HepG2 (cell line): ENCODE measurements at regions not wholly inside any gene's neighbourhood (a gene's known extent, or its start where the extent isn't known, plus 50 kb on each side); places are given as distances from the start of the nearest gene placed in this dataset.

Source experiments
- GPN1 ChIP-seq: sonication (generic); formaldehyde crosslinking; IDR thresholded peaks from 2 replicates; pipeline ENCODE4 v1.5.1; 2020; ENCODE audit warnings: missing genetic modification reagents, borderline replicate concordance
- HDAC1 ChIP-seq: sonication (generic); formaldehyde crosslinking; IDR thresholded peaks from 2 replicates; pipeline ENCODE4 v1.5.1; 2020; ENCODE audit warnings: mild to moderate bottlenecking, missing genetic modification reagents
- TF ChIP-seq, protein P1 (sequence below): sonication (generic); formaldehyde crosslinking; IDR thresholded peaks from 2 replicates; pipeline ENCODE4 v1.5.0; 2020; ENCODE audit warnings: mild to moderate bottlenecking, missing genetic modification reagents, borderline replicate concordance
- TF ChIP-seq, protein P2 (sequence below): sonication (generic); formaldehyde crosslinking; IDR thresholded peaks from 2 replicates; pipeline ENCODE4 v1.5.0; 2020; ENCODE audit warnings: missing genetic modification reagents
- TF ChIP-seq, protein P3 (sequence below), 2 experiments: fragments of 450-650 bp in 1 of 2; sonication (generic) in 1 of 2; formaldehyde crosslinking; IDR thresholded peaks; 2 replicates each; pipeline versions ENCODE4 v1.5.0 to v1.8.0; 2020 to 2022; ENCODE audit warnings: mild to moderate bottlenecking in 1 of 2, missing genetic modification reagents in 1 of 2

- TF ChIP-seq, protein P1, sequence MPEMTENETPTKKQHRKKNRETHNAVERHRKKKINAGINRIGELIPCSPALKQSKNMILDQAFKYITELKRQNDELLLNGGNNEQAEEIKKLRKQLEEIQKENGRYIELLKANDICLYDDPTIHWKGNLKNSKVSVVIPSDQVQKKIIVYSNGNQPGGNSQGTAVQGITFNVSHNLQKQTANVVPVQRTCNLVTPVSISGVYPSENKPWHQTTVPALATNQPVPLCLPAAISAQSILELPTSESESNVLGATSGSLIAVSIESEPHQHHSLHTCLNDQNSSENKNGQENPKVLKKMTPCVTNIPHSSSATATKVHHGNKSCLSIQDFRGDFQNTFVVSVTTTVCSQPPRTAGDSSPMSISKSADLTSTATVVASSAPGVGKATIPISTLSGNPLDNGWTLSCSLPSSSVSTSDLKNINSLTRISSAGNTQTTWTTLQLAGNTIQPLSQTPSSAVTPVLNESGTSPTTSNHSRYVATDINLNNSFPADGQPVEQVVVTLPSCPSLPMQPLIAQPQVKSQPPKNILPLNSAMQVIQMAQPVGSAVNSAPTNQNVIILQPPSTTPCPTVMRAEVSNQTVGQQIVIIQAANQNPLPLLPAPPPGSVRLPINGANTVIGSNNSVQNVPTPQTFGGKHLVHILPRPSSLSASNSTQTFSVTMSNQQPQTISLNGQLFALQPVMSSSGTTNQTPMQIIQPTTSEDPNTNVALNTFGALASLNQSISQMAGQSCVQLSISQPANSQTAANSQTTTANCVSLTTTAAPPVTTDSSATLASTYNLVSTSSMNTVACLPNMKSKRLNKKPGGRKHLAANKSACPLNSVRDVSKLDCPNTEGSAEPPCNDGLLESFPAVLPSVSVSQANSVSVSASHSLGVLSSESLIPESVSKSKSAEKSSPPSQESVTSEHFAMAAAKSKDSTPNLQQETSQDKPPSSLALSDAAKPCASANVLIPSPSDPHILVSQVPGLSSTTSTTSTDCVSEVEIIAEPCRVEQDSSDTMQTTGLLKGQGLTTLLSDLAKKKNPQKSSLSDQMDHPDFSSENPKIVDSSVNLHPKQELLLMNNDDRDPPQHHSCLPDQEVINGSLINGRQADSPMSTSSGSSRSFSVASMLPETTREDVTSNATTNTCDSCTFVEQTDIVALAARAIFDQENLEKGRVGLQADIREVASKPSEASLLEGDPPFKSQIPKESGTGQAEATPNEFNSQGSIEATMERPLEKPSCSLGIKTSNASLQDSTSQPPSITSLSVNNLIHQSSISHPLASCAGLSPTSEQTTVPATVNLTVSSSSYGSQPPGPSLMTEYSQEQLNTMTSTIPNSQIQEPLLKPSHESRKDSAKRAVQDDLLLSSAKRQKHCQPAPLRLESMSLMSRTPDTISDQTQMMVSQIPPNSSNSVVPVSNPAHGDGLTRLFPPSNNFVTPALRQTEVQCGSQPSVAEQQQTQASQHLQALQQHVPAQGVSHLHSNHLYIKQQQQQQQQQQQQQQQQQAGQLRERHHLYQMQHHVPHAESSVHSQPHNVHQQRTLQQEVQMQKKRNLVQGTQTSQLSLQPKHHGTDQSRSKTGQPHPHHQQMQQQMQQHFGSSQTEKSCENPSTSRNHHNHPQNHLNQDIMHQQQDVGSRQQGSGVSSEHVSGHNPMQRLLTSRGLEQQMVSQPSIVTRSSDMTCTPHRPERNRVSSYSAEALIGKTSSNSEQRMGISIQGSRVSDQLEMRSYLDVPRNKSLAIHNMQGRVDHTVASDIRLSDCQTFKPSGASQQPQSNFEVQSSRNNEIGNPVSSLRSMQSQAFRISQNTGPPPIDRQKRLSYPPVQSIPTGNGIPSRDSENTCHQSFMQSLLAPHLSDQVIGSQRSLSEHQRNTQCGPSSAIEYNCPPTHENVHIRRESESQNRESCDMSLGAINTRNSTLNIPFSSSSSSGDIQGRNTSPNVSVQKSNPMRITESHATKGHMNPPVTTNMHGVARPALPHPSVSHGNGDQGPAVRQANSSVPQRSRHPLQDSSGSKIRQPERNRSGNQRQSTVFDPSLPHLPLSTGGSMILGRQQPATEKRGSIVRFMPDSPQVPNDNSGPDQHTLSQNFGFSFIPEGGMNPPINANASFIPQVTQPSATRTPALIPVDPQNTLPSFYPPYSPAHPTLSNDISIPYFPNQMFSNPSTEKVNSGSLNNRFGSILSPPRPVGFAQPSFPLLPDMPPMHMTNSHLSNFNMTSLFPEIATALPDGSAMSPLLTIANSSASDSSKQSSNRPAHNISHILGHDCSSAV (CRISPR knock-in tag) = no peak
- TF ChIP-seq, protein P2, sequence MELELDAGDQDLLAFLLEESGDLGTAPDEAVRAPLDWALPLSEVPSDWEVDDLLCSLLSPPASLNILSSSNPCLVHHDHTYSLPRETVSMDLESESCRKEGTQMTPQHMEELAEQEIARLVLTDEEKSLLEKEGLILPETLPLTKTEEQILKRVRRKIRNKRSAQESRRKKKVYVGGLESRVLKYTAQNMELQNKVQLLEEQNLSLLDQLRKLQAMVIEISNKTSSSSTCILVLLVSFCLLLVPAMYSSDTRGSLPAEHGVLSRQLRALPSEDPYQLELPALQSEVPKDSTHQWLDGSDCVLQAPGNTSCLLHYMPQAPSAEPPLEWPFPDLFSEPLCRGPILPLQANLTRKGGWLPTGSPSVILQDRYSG = no peak
- no peak for TF ChIP-seq GPN1 (CRISPR knock-in tag)
- TF ChIP-seq, protein P3, sequence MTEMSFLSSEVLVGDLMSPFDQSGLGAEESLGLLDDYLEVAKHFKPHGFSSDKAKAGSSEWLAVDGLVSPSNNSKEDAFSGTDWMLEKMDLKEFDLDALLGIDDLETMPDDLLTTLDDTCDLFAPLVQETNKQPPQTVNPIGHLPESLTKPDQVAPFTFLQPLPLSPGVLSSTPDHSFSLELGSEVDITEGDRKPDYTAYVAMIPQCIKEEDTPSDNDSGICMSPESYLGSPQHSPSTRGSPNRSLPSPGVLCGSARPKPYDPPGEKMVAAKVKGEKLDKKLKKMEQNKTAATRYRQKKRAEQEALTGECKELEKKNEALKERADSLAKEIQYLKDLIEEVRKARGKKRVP (CRISPR knock-in tag; IDR thresholded peaks at IDR 0.05) = no peak
- TF ChIP-seq HDAC1 (CRISPR knock-in tag) = no peak
Measured at GRCh38 chr13:39232401-39232980, 194.2 kb downstream of the NHLRC3 start (continued).
